ENCODE measurements at regions not wholly inside any gene's neighbourhood (a gene's known extent, or its start where the extent isn't known, plus 50 kb on each side); places are given as distances from the start of the nearest gene placed in this dataset.
"Not testable (repeated sequence)": the region's sequence is repeated elsewhere in the genome, so short reads cannot be mapped to it uniquely, and the experiment has no call there.

- DNase-seq (ENCODE audit: low read depth), result no peak
- no peak for TF ChIP-seq CTCF (IDR thresholded peaks at IDR 0.05; ENCODE audit: insufficient read depth, low read depth, low read length, missing control alignments)
- H3K4me3 ChIP-seq (ENCODE audit: low read depth, low read length), result no peak overlapping the region
Observed at GRCh38 chr2:115946341-115946740, 1503.9 kb downstream of the DPP10 start.

- no peak for DNase-seq (ENCODE audit: low read depth)
- no peak overlapping the region for H3K4me3 ChIP-seq (ENCODE audit: low read depth, low read length)
- TF ChIP-seq CTCF (IDR thresholded peaks at IDR 0.05; ENCODE audit: insufficient read depth, low read depth, low read length, missing control alignments), result no peak
Observed at GRCh38 chr2:115946891-115947290, 1504.5 kb downstream of the DPP10 start.

- TF ChIP-seq CTCF (IDR thresholded peaks at IDR 0.05; ENCODE audit: insufficient read depth, low read depth, low read length, missing control alignments), result no peak
- H3K4me3 ChIP-seq (ENCODE audit: low read depth, low read length), result no peak overlapping the region
- no peak for DNase-seq (ENCODE audit: low read depth)
Observed at GRCh38 chr2:115976916-115977315, 1534.5 kb downstream of the DPP10 start.

- H3K4me3 ChIP-seq (ENCODE audit: low read depth, low read length), result no peak overlapping the region
- TF ChIP-seq CTCF (IDR thresholded peaks at IDR 0.05; ENCODE audit: insufficient read depth, low read depth, low read length, missing control alignments), result no peak
- DNase-seq (ENCODE audit: low read depth), result no peak
Observed at GRCh38 chr2:115999039-115999438, 1556.6 kb downstream of the DPP10 start.

- no peak for DNase-seq (ENCODE audit: low read depth)
- TF ChIP-seq CTCF (IDR thresholded peaks at IDR 0.05; ENCODE audit: insufficient read depth, low read depth, low read length, missing control alignments), result no peak
Observed at GRCh38 chr2:116023026-116023425, 1580.6 kb downstream of the DPP10 start.

GRCh38 chr2:116038758-116039157, 1596.3 kb downstream of the DPP10 start:
- not testable (repeated sequence) for H3K4me3 ChIP-seq (ENCODE audit: low read depth, low read length); DNase-seq (ENCODE audit: low read depth)

More at GRCh38 chr2:116023026-116023425, 1580.6 kb downstream of the DPP10 start:
- no peak overlapping the region for H3K4me3 ChIP-seq (ENCODE audit: low read depth, low read length)

- TF ChIP-seq CTCF (IDR thresholded peaks at IDR 0.05; ENCODE audit: insufficient read depth, low read depth, low read length, missing control alignments), result no peak
- H3K4me3 ChIP-seq (ENCODE audit: low read depth, low read length), result no peak overlapping the region
- no peak for DNase-seq (ENCODE audit: low read depth)
Observed at GRCh38 chr2:116042530-116042929, 1600.1 kb downstream of the DPP10 start.
